Right atrium auricular region (tissue), 2 donors: ENCODE measurements at regions not wholly inside any gene's neighbourhood (a gene's known extent, or its start where the extent isn't known, plus 50 kb on each side); places are given as distances from the start of the nearest gene placed in this dataset.

Experiments used
- DNase-seq: peaks from one replicate; pipeline ENCODE4 v3.0.0-alpha.2; 2019; ENCODE audit warnings: low spot score
- H3K27ac ChIP-seq, 2 donors: fragments of 200-600 bp; sonication (generic); 1 replicate in 1 of 2; 2 replicates in 1 of 2; pipeline ENCODE4 v1.5.1; 2016 to 2019
- H3K27me3 ChIP-seq, 2 donors: fragments of 200-600 bp; sonication (generic); one replicate each; pipeline versions ENCODE4 v1.5.1 to v1.6.0; 2017 to 2019
- H3K36me3 ChIP-seq: fragments of 200-600 bp; sonication (generic); one replicate; pipeline ENCODE4 v1.5.1; 2016
- H3K4me1 ChIP-seq, 2 donors: fragments of 200-600 bp; sonication (generic); one replicate each; pipeline versions ENCODE4 v1.5.1 to v1.6.0; 2017 to 2019
- H3K4me3 ChIP-seq, 2 donors: fragments of 200-600 bp; sonication (generic); 1 replicate in 1 of 2; 2 replicates in 1 of 2; pipeline ENCODE4 v1.5.1; 2017 to 2019; ENCODE audit warnings: mild to moderate bottlenecking in 1 of 2, moderate library complexity in 1 of 2
- H3K9me3 ChIP-seq, 2 donors: fragments of 200-600 bp; sonication (generic); one replicate each; pipeline ENCODE4 v1.5.1; 2019
- CTCF ChIP-seq, 2 donors: fragments of 200-600 bp; sonication (generic); IDR thresholded peaks; one replicate each; pipeline ENCODE4 v1.5.1; 2019; ENCODE audit warnings: antibody characterized with exemption in 2 of 2

GRCh38 chr9:27943501-27943900 is 370.2 kb upstream of the C9orf72 start:
- Histone ChIP-seq H3K9me3 (no peaks in the 10 kb centered on the region), H3K27ac (no peak overlapping the region), H3K4me1 (no peaks in the 10 kb centered on the region), H3K36me3 (no peaks in the 10 kb centered on the region), H3K4me3 (no peak overlapping the region), H3K27me3 (no peaks in the 10 kb centered on the region)
- DNase-seq: no peak
- no peak for TF ChIP-seq CTCF (IDR thresholded peaks at IDR 0.05)

- Histone ChIP-seq H3K27me3 (no peaks in the 10 kb centered on the region), H3K4me3 (no peak overlapping the region), H3K36me3 (no peaks in the 10 kb centered on the region), H3K4me1 (no peaks in the 10 kb centered on the region), H3K9me3 (no peaks in the 10 kb centered on the region), H3K27ac (no peak overlapping the region)
- no peak for DNase-seq
- no peak for TF ChIP-seq CTCF (IDR thresholded peaks at IDR 0.05)
Observed at GRCh38 chr9:27945386-27945785, 372.1 kb upstream of the C9orf72 start.

- Histone ChIP-seq H3K4me3 (no peak overlapping the region), H3K36me3 (no peaks in the 10 kb centered on the region), H3K27ac (no peak overlapping the region), H3K4me1 (no peaks in the 10 kb centered on the region), H3K27me3 (no peaks in the 10 kb centered on the region), H3K9me3 (no peaks in the 10 kb centered on the region)
- DNase-seq: no peak
- no peak for TF ChIP-seq CTCF (IDR thresholded peaks at IDR 0.05)
Observed at GRCh38 chr9:27950382-27950781, 377.1 kb upstream of the C9orf72 start.

- H3K9me3 ChIP-seq: no peaks in the 10 kb centered on the region
- no peak for TF ChIP-seq CTCF (IDR thresholded peaks at IDR 0.05)
- DNase-seq: no peak
- no peaks in the 10 kb centered on the region for H3K36me3 ChIP-seq
- no peaks in the 10 kb centered on the region for H3K27me3 ChIP-seq
- H3K4me3 ChIP-seq: no peak overlapping the region
- H3K27ac ChIP-seq: no peak overlapping the region
- no peaks in the 10 kb centered on the region for H3K4me1 ChIP-seq
Observed at GRCh38 chr9:27954858-27955257, 381.6 kb upstream of the C9orf72 start.

GRCh38 chr9:27963836-27964235 is 390.6 kb upstream of the C9orf72 start:
- Histone ChIP-seq H3K4me3 (no peak overlapping the region), H3K27me3 (no peaks in the 10 kb centered on the region), H3K36me3 (no peaks in the 10 kb centered on the region), H3K9me3 (no peaks in the 10 kb centered on the region), H3K4me1 (no peaks in the 10 kb centered on the region), H3K27ac (no peak overlapping the region)
- no peak for TF ChIP-seq CTCF (IDR thresholded peaks at IDR 0.05)
- DNase-seq: no peak

- Histone ChIP-seq H3K36me3 (no peaks in the 10 kb centered on the region), H3K27me3 (no peaks in the 10 kb centered on the region), H3K27ac (no peak overlapping the region), H3K9me3 (no peaks in the 10 kb centered on the region), H3K4me3 (no peak overlapping the region), H3K4me1 (no peaks in the 10 kb centered on the region)
- no peak for DNase-seq
- TF ChIP-seq CTCF (IDR thresholded peaks at IDR 0.05): no peak
Observed at GRCh38 chr9:27967210-27967609, 393.9 kb upstream of the C9orf72 start.
